Chondrocyte (in vitro differentiated cells): ENCODE measurements at regions not wholly inside any gene's neighbourhood (a gene's known extent, or its start where the extent isn't known, plus 50 kb on each side); places are given as distances from the start of the nearest gene placed in this dataset.

Experiments
- DNase-seq: peaks from one replicate; pipeline ENCODE4 v3.0.0; 2021; ENCODE audit warnings: mixed read lengths, low spot score
- H3K27ac Mint-ChIP-seq: one replicate; pipeline ENCODE4 v1.8.0; 2021; ENCODE audit warnings: mild to moderate bottlenecking, moderate library complexity, mixed read lengths; ENCODE audit not compliant: unreplicated experiment
- H3K27me3 Mint-ChIP-seq: 2 replicates; pipeline ENCODE4 v1.8.0; 2021; ENCODE audit warnings: low read depth, mixed read lengths
- H3K36me3 Mint-ChIP-seq: 2 replicates; pipeline ENCODE4 v1.8.0; 2021; ENCODE audit warnings: low read depth, mixed read lengths
- H3K4me1 Mint-ChIP-seq: 2 replicates; pipeline ENCODE4 v1.8.0; 2021; ENCODE audit warnings: low read depth, mild to moderate bottlenecking, mixed read lengths
- H3K4me3 Mint-ChIP-seq: one replicate; pipeline ENCODE4 v1.8.0; 2021; ENCODE audit warnings: mild to moderate bottlenecking, moderate library complexity, mixed read lengths; ENCODE audit not compliant: unreplicated experiment
- H3K9me3 Mint-ChIP-seq: 2 replicates; pipeline ENCODE4 v1.8.0; 2021; ENCODE audit warnings: low read depth, mixed read lengths
- TF ChIP-seq, protein P1 (sequence below): fragments of 200-600 bp; sonication (generic); IDR thresholded peaks from 2 replicates; pipeline ENCODE4 v1.5.0; 2021; ENCODE audit warnings: antibody characterized with exemption, mild to moderate bottlenecking, moderate library complexity

DNA sequence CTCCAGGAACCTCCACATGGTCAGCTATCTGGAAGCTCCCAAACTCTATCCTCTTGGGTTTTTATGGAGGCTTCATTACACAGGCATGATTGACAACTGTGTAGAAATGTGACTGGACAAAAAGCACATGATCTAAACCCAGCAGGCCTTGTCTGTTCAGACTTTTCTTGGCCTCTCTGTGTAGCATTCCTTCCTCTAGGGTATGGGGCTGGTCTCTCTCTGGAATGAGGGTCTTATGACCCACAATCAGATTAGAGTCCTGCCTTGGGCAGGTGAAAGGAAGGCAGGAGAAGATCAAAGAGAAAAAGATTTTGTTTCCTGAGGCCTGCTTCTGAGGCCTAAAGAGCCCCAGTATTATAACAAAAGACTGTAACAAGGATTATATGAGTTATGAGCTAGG, 162.7 kb downstream of the SP3 start:
- TF ChIP-seq, protein P1, sequence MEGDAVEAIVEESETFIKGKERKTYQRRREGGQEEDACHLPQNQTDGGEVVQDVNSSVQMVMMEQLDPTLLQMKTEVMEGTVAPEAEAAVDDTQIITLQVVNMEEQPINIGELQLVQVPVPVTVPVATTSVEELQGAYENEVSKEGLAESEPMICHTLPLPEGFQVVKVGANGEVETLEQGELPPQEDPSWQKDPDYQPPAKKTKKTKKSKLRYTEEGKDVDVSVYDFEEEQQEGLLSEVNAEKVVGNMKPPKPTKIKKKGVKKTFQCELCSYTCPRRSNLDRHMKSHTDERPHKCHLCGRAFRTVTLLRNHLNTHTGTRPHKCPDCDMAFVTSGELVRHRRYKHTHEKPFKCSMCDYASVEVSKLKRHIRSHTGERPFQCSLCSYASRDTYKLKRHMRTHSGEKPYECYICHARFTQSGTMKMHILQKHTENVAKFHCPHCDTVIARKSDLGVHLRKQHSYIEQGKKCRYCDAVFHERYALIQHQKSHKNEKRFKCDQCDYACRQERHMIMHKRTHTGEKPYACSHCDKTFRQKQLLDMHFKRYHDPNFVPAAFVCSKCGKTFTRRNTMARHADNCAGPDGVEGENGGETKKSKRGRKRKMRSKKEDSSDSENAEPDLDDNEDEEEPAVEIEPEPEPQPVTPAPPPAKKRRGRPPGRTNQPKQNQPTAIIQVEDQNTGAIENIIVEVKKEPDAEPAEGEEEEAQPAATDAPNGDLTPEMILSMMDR = no peak
- Mint-ChIP-seq H3K4me1 (peaks cover 13% of the 10 kb centered on the region), H3K4me3 (no peak overlapping the region), H3K9me3 (no peaks in the 10 kb centered on the region), H3K27ac (no peak overlapping the region), H3K36me3 (no peaks in the 10 kb centered on the region), H3K27me3 (no peaks in the 10 kb centered on the region)
- DNase-seq = no peak

DNA sequence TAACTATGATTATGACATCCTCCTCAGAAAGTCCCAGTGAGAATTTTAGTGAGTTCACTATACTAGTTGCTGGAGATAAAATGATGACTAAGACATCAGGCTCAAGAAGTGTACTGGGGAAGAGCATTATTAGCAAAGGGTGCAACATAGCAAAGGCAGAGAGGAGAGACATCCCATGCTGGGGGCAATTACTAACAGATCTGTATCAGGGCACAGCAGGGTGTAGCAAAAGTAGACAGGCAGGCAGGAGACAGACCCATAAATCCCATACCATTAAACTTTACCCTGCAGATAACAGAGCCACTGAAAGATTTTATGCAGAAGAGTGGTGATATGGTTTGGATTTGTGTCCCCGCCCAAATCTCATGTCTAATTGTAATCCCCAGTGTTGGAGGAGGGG, 161.7 kb downstream of the SP3 start:
- no peak overlapping the region for H3K27ac Mint-ChIP-seq
- no peak for DNase-seq
- peaks cover 3% of the 10 kb centered on the region for H3K9me3 Mint-ChIP-seq
- no peaks in the 10 kb centered on the region for H3K36me3 Mint-ChIP-seq
- TF ChIP-seq, protein P1 = no peak
- peaks cover 13% of the 10 kb centered on the region for H3K4me1 Mint-ChIP-seq
- no peaks in the 10 kb centered on the region for H3K27me3 Mint-ChIP-seq
- no peak overlapping the region for H3K4me3 Mint-ChIP-seq

DNA sequence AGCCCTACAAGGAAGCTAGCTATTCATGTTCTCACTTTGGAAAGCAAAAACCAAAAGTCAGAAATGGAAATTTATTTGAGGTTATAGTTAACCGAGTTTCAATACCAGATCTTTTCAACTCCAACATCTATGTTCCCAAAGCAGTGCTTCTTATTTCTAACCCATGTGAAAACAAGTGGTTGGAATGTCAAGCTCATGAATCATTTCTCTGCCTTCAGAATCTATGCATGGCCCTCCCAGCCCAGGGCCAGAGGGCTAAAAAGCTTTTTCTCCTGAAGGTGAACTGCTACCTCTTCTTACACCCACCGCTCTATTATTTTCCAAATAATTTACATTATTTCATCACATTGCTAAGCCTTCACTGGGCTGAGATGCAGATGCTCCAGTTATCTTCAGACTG, 158.4 kb downstream of the SP3 start:
- no peaks in the 10 kb centered on the region for H3K27me3 Mint-ChIP-seq
- peaks cover 13% of the 10 kb centered on the region for H3K4me1 Mint-ChIP-seq
- H3K36me3 Mint-ChIP-seq = no peaks in the 10 kb centered on the region
- no peak for DNase-seq
- H3K9me3 Mint-ChIP-seq = peaks cover 3% of the 10 kb centered on the region
- TF ChIP-seq, protein P1 = no peak
- no peak overlapping the region for H3K27ac Mint-ChIP-seq
- H3K4me3 Mint-ChIP-seq = no peak overlapping the region

DNA sequence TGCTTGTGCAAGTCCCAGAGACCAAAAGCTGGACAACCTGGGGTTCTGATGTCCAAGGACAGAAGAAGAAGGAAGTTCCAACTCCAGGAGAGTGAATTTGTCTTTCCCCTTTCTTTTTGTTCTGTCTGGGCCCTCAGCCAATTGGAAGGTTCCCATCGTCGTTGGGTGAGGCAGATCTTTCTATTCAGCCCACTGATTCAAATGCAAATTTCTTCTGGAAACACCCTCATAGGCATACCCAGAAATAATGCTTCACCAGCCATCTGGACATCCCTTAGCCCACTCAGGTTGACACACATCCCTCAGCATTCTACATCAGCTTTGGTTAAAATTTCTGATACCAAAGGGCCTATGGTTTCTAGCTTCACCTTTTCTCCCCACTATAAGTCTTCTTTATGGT, 156.5 kb downstream of the SP3 start:
- Mint-ChIP-seq H3K4me3 (no peak overlapping the region), H3K36me3 (no peaks in the 10 kb centered on the region), H3K27me3 (peaks cover 3% of the 10 kb centered on the region), H3K27ac (no peak overlapping the region), H3K4me1 (peaks cover 13% of the 10 kb centered on the region), H3K9me3 (peaks cover 3% of the 10 kb centered on the region)
- no peak for DNase-seq
- TF ChIP-seq, protein P1 = no peak

DNA sequence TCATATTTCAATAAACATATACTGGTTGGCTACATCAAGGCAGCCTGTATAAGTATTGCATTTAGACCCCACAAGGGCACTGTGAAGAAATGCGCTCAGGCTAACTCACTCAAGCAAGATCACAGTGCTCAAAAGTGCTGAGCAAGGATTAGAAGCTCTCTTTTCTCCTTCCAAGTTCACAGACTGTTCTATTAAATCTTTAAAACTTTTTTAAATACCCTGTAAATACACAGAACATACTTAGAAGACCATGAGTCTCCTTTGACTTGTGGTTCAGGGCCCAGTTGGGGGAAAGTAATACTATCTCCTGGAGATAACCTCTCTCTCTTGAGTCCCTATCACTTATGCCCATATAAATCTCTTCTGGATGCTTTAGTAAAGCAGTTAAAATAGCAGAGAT, 152.9 kb downstream of the SP3 start:
- no peak overlapping the region for H3K4me3 Mint-ChIP-seq
- TF ChIP-seq, protein P1 = no peak
- no peak for DNase-seq
- H3K27me3 Mint-ChIP-seq = peaks cover 3% of the 10 kb centered on the region
- H3K27ac Mint-ChIP-seq = no peak overlapping the region
- H3K9me3 Mint-ChIP-seq = peaks cover 3% of the 10 kb centered on the region
- no peaks in the 10 kb centered on the region for H3K36me3 Mint-ChIP-seq
- no peaks in the 10 kb centered on the region for H3K4me1 Mint-ChIP-seq
